H1 (cell line): ENCODE measurements at regions not wholly inside any gene's neighbourhood (a gene's known extent, or its start where the extent isn't known, plus 50 kb on each side); places are given as distances from the start of the nearest gene placed in this dataset.

Experiments
- CTCF ChIA-PET: fragments of 300-600 bp; sonication (Branson Sonifier 250); formaldehyde crosslinking; loops from one replicate; lab custom pipeline; 2021; ENCODE audit not compliant: partially characterized antibody; lab: Charles Lee
- POLR2A ChIA-PET: fragments of 300-600 bp; sonication (Branson Sonifier 250); formaldehyde crosslinking; loops from one replicate; lab custom pipeline; 2021; ENCODE audit warnings: inconsistent platforms; ENCODE audit not compliant: partially characterized antibody; lab: Charles Lee
- DNase-seq, 2 experiments: peaks; one replicate each; pipeline versions ENCODE4 v3.0.0 to v3.0.0-alpha.2; 2010 to 2022; ENCODE audit warnings: low spot score in 2 of 2, low read depth in 1 of 2, mixed read lengths in 1 of 2
- FAIRE-seq: peaks from 2 replicates; lab custom pipeline; 2011; peaks lifted over from hg19 to GRCh38; lab: Jason Lieb, UNC
- H2AFZ ChIP-seq: 2 replicates; pipeline ENCODE4 v1.8.1; 2012; ENCODE audit warnings: low read length, inconsistent platforms
- H2AK5ac ChIP-seq: 2 replicates; pipeline ENCODE4 v1.6.1; 2013; ENCODE audit warnings: low read depth, low read length
- H2BK120ac ChIP-seq: replicated peaks from 2 replicates; pipeline ENCODE3; 2013; ENCODE audit warnings: low read depth, low read length, inconsistent platforms
- H2BK12ac ChIP-seq: 2 replicates; pipeline ENCODE4 v1.6.1; 2013; ENCODE audit warnings: low read depth, low read length
- H2BK15ac ChIP-seq: 2 replicates; pipeline ENCODE4 v1.6.1; 2013; ENCODE audit warnings: low read length
- H2BK20ac ChIP-seq: 2 replicates; pipeline ENCODE4 v1.6.1; 2013; ENCODE audit warnings: low read length
- H2BK5ac ChIP-seq: 2 replicates; pipeline ENCODE4 v1.6.1; 2013; ENCODE audit warnings: low read depth, low read length
- H3K14ac ChIP-seq: 2 replicates; pipeline ENCODE4 v1.6.1; 2013; ENCODE audit warnings: inconsistent platforms; ENCODE audit not compliant: insufficient read length
- H3K18ac ChIP-seq: 2 replicates; pipeline ENCODE4 v1.6.1; 2013; ENCODE audit warnings: low read length; ENCODE audit errors: extremely low read depth
- H3K23ac ChIP-seq: 2 replicates; pipeline ENCODE4 v1.6.1; 2013; ENCODE audit warnings: inconsistent platforms; ENCODE audit not compliant: insufficient read length
- H3K23me2 ChIP-seq: 2 replicates; pipeline ENCODE4 v1.6.1; 2013; ENCODE audit warnings: low read depth, low read length
- H3K27ac ChIP-seq: 2 replicates; pipeline ENCODE4 v1.6.1; 2011; ENCODE audit warnings: low read depth, low read length, inconsistent platforms
- H3K27me3 ChIP-seq, 4 experiments: replicated peaks in 1 of 4; 1 replicate in 1 of 4; 2 replicates in 3 of 4; pipeline versions ENCODE4 v1.6.1 to v1.8.1; 2011 to 2013; ENCODE audit warnings: low read length in 3 of 4, mild to moderate bottlenecking in 3 of 4, inconsistent platforms in 2 of 4, mixed read lengths in 2 of 4, moderate library complexity in 1 of 4; ENCODE audit not compliant: control insufficient read depth in 3 of 4, insufficient read depth in 3 of 4; ENCODE audit errors: extremely low read depth in 1 of 4
- H3K36me3 ChIP-seq, 4 experiments: 2 replicates each; pipeline versions ENCODE4 v1.6.1 to v1.8.1; 2011 to 2013; ENCODE audit warnings: mild to moderate bottlenecking in 4 of 4, low read length in 3 of 4, moderate library complexity in 2 of 4, control low read depth in 1 of 4, inconsistent platforms in 1 of 4; ENCODE audit not compliant: insufficient read depth in 4 of 4, control insufficient read depth in 2 of 4
- H3K4ac ChIP-seq: replicated peaks from 2 replicates; pipeline ENCODE3; 2013; ENCODE audit warnings: low read length, low read depth, mixed read lengths, inconsistent platforms; ENCODE audit not compliant: insufficient read length
- H3K4me1 ChIP-seq, 4 experiments: replicated peaks in 1 of 4; 1 replicate in 1 of 4; 2 replicates in 3 of 4; pipeline versions ENCODE4 v1.6.1 to v1.8.1; 2011 to 2013; ENCODE audit warnings: low read length in 3 of 4, inconsistent platforms in 2 of 4, mixed read lengths in 1 of 4; ENCODE audit not compliant: insufficient read depth in 4 of 4, control insufficient read depth in 3 of 4
- H3K4me2 ChIP-seq, 2 experiments: 2 replicates each; pipeline versions ENCODE4 v1.6.1 to v1.8.1; 2011 to 2013; ENCODE audit warnings: low read depth in 2 of 2, low read length in 2 of 2, control low read depth in 1 of 2, inconsistent platforms in 1 of 2, mild to moderate bottlenecking in 1 of 2; ENCODE audit not compliant: insufficient read depth in 1 of 2
- H3K4me3 ChIP-seq, 4 experiments: fragments of 200-600, 300-600 bp in 1 of 4; sonication (generic), shearing (Covaris generic), sonication (Bioruptor Twin) in 1 of 4; 2 replicates each; pipeline versions ENCODE4 v1.5.1 to v1.8.1; 2011 to 2016; ENCODE audit warnings: low read length in 4 of 4, low read depth in 3 of 4, control low read depth in 2 of 4, inconsistent platforms in 2 of 4, mild to moderate bottlenecking in 2 of 4, mixed read lengths in 1 of 4, moderate library complexity in 1 of 4; ENCODE audit not compliant: insufficient read depth in 2 of 4; ENCODE audit errors: extremely low read depth in 1 of 4
- H3K56ac ChIP-seq: replicated peaks from 2 replicates; pipeline ENCODE3; 2013; ENCODE audit warnings: low read depth, mild to moderate bottlenecking, mixed read lengths, low read length, inconsistent platforms; ENCODE audit not compliant: insufficient read length
- H3K79me1 ChIP-seq: 2 replicates; pipeline ENCODE4 v1.6.1; 2013; ENCODE audit warnings: low read depth, low read length, control low read depth
- H3K79me2 ChIP-seq, 2 experiments: 2 replicates each; pipeline versions ENCODE4 v1.6.1 to v1.8.1; 2012 to 2013; ENCODE audit warnings: low read length in 2 of 2, mild to moderate bottlenecking in 2 of 2, inconsistent platforms in 1 of 2; ENCODE audit not compliant: insufficient read depth in 2 of 2, control insufficient read depth in 1 of 2
- H3K9ac ChIP-seq, 4 experiments: replicated peaks in 1 of 4; 1 replicate in 1 of 4; 2 replicates in 3 of 4; pipeline versions ENCODE4 v1.6.1 to v1.8.1; 2011 to 2013; ENCODE audit warnings: low read depth in 3 of 4, low read length in 3 of 4, control low read depth in 2 of 4, mild to moderate bottlenecking in 2 of 4, moderate library complexity in 2 of 4, inconsistent platforms in 1 of 4; ENCODE audit errors: extremely low read depth in 1 of 4
- H3K9me3 ChIP-seq, 2 experiments: 2 replicates each; pipeline versions ENCODE4 v1.6.1 to v1.8.1; 2012 to 2013; ENCODE audit warnings: mild to moderate bottlenecking in 2 of 2, moderate library complexity in 2 of 2, control low read depth in 1 of 2, inconsistent platforms in 1 of 2, low read depth in 1 of 2, low read length in 1 of 2, mixed read lengths in 1 of 2; ENCODE audit not compliant: insufficient read depth in 2 of 2
- H4K20me1 ChIP-seq, 2 experiments: replicated peaks in 1 of 2; 2 replicates each; pipeline versions ENCODE3 to v1.8.1; 2011 to 2013; ENCODE audit warnings: inconsistent platforms in 2 of 2, low read length in 2 of 2, mild to moderate bottlenecking in 1 of 2; ENCODE audit not compliant: insufficient read depth in 2 of 2, control insufficient read depth in 1 of 2
- H4K5ac ChIP-seq: 2 replicates; pipeline ENCODE4 v1.6.1; 2013; ENCODE audit warnings: low read length, low read depth, mixed read lengths, inconsistent platforms; ENCODE audit not compliant: insufficient read length
- H4K8ac ChIP-seq: 2 replicates; pipeline ENCODE4 v1.8.0; 2013; ENCODE audit warnings: mild to moderate bottlenecking, moderate library complexity, low read length, inconsistent platforms; ENCODE audit not compliant: insufficient read depth; ENCODE audit errors: extremely low read depth
- H4K91ac ChIP-seq: replicated peaks from 2 replicates; pipeline ENCODE3; 2013; ENCODE audit warnings: low read length, mixed read lengths, inconsistent platforms; ENCODE audit not compliant: insufficient read length
- ASH2L ChIP-seq: fragments of 200-600, 300-600 bp; sonication (generic); IDR thresholded peaks from one replicate; pipeline ENCODE4 v1.7.1; 2017; ENCODE audit warnings: low read length
- EZH2 ChIP-seq: fragments of 200-600 bp; sonication (generic); IDR thresholded peaks from 2 replicates; pipeline ENCODE4 v1.7.1; 2012; ENCODE audit warnings: low read depth, mild to moderate bottlenecking, moderate library complexity, low read length, inconsistent platforms; ENCODE audit not compliant: severe bottlenecking
- FOSL1 ChIP-seq: IDR thresholded peaks from 2 replicates; pipeline ENCODE4 v1.6.1; 2011; ENCODE audit warnings: mild to moderate bottlenecking, low read depth, low read length, moderate library complexity; ENCODE audit not compliant: insufficient read depth
- MAFK ChIP-seq: IDR thresholded peaks from 2 replicates; pipeline ENCODE4 v1.6.1; 2012; ENCODE audit warnings: low read depth, mild to moderate bottlenecking, improper control_type of control experiment, low read length
- NANOG ChIP-seq: IDR thresholded peaks from 2 replicates; pipeline ENCODE4 v1.6.1; 2011; ENCODE audit warnings: low read length, low read depth, mild to moderate bottlenecking, inconsistent platforms; ENCODE audit not compliant: insufficient read depth, poor library complexity, severe bottlenecking
- PHF8 ChIP-seq: fragments of 200-600 bp; sonication (generic); conservative IDR thresholded peaks from 2 replicates; pipeline ENCODE4 v1.7.1; 2012; ENCODE audit warnings: low read depth, mild to moderate bottlenecking, inconsistent platforms, low read length, moderate library complexity
- RXRA ChIP-seq: IDR thresholded peaks from 2 replicates; pipeline ENCODE4 v1.6.1; 2011; ENCODE audit warnings: low read depth, mild to moderate bottlenecking, low read length, moderate library complexity; ENCODE audit not compliant: insufficient read depth
- SP2 ChIP-seq: IDR thresholded peaks from 2 replicates; pipeline ENCODE4 v1.6.1; 2012; ENCODE audit warnings: mild to moderate bottlenecking, low read length, inconsistent platforms
- TAF7 ChIP-seq: optimal IDR thresholded peaks from 2 replicates; pipeline ENCODE3; 2011; ENCODE audit warnings: low read depth, mild to moderate bottlenecking, inconsistent platforms, low read length, moderate library complexity, borderline replicate concordance
- WGBS, 2 experiments: shearing (Covaris generic) in 1 of 2; methylation state at CpG; one replicate each; pipeline versions ENCODE4 v1.1.6 to v1.1.7; 2013 to 2015; ENCODE audit warnings: low lambda C conversion rate in 2 of 2, mixed read lengths in 2 of 2, inconsistent platforms in 1 of 2, low coverage in 1 of 2, missing lambda C conversion rate in 1 of 2; ENCODE audit not compliant: insufficient replicate concordance in 2 of 2, insufficient coverage in 1 of 2, insufficient read length in 1 of 2; ENCODE audit errors: extremely low coverage in 1 of 2, missing lambda C conversion rate in 1 of 2; 5-methylcytosine and 5-hydroxymethylcytosine counted together
- TF ChIP-seq, protein P1 (sequence below): IDR thresholded peaks from 2 replicates; pipeline ENCODE4 v1.6.1; 2011; ENCODE audit warnings: low read length, improper control_type of control experiment

DNA sequence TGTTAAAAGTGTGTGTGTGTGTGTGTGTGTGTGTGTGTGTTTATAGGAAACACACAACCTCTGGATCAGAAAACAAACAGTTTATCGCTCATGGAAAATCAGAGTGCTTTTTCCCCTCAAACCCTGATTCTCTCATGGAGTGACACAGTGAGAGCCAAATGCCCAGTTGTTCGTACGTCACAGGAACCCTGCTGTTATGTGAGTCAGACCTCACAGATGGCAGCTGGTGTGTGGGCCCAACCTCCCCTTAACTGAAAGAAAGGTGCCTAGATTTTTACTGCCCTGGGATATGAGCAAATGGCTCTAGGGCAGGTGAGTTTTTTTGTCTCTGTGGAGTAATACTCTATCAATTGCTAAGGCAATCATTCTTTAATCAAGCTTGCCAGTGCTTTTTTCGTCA lies 1788.1 kb downstream of the BRINP3 start:
- CTCF ChIA-PET, result no interaction called here
- Histone ChIP-seq H2BK120ac (no peak overlapping the region), H3K9me3 (no peaks in the 10 kb centered on the region), H4K20me1 (peaks cover 0 to 2% of the 10 kb centered on the region in 2 experiments), H4K91ac (no peak overlapping the region), H3K4me2 (no peak overlapping the region), H3K79me2 (no peaks in the 10 kb centered on the region), H3K79me1 (no peaks in the 10 kb centered on the region), H3K23me2 (no peaks in the 10 kb centered on the region), H4K8ac (no peak overlapping the region), H2BK20ac (no peak overlapping the region), H2BK12ac (0 out of 2 replicates have a peak overlapping the region, but pooled peaks have one; percentile 68), H3K27ac (no peak overlapping the region), H2AK5ac (no peak overlapping the region), H3K9ac (no peak overlapping the region), H3K4me1 (peaks cover 0 to 3% (median 0%) of the 10 kb centered on the region in 4 experiments; a peak in 1 of 7 replicates), H3K14ac (no peak overlapping the region), H3K18ac (no peak overlapping the region; the same call in 1 of the 2 replicates)
- POLR2A ChIA-PET, result no interaction called here
- WGBS, 2 experiments, result 64% methylated on average over 4 of the region's 4 CpGs; no CpG with 5 or more reads in 1 of the 2 experiments
- DNase-seq, result no peak
- no peak for TF ChIP-seq SP2
- no peak for TF ChIP-seq MAFK
- TF ChIP-seq TAF7, result no peak
- no peak for TF ChIP-seq EZH2
- TF ChIP-seq, protein P1, sequence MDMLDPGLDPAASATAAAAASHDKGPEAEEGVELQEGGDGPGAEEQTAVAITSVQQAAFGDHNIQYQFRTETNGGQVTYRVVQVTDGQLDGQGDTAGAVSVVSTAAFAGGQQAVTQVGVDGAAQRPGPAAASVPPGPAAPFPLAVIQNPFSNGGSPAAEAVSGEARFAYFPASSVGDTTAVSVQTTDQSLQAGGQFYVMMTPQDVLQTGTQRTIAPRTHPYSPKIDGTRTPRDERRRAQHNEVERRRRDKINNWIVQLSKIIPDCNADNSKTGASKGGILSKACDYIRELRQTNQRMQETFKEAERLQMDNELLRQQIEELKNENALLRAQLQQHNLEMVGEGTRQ, result no peak
- no peak for TF ChIP-seq NANOG
- TF ChIP-seq ASH2L, result no peak
- TF ChIP-seq RXRA, result no peak
- TF ChIP-seq FOSL1, result no peak
- no peak for TF ChIP-seq PHF8
- TF ChIP-seq, all 59 proteins: peak for 0
- FAIRE-seq, result no peak
- no peak overlapping the region for H2BK5ac ChIP-seq
- H2BK15ac ChIP-seq, result no peak overlapping the region
- no peaks in the 10 kb centered on the region for H3K36me3 ChIP-seq
- H2AFZ ChIP-seq, result peak overlapping the region; percentile 49; the same call in 1 of the 2 replicates
- no peak overlapping the region for H3K23ac ChIP-seq
- H3K27me3 ChIP-seq, result no peaks in the 10 kb centered on the region
- H4K5ac ChIP-seq, result no peak overlapping the region
- no peak overlapping the region for H3K56ac ChIP-seq
- no peak overlapping the region for H3K4me3 ChIP-seq
- no peak overlapping the region for H3K4ac ChIP-seq
